K562 (cell line): ENCODE measurements at regions not wholly inside any gene's neighbourhood (a gene's known extent, or its start where the extent isn't known, plus 50 kb on each side); places are given as distances from the start of the nearest gene placed in this dataset.

Source experiments
- BCOR ChIP-seq: fragments of 450-650 bp; IDR thresholded peaks from 2 replicates; pipeline ENCODE4 v1.6.1; 2016
- CSDE1 ChIP-seq, 2 experiments: fragments of 450-650 bp; IDR thresholded peaks; 2 replicates each; pipeline ENCODE4 v1.6.1; 2016; ENCODE audit warnings: mild to moderate bottlenecking in 1 of 2
- ESRRB ChIP-seq: fragments of 250-450 bp; sonication (Bioruptor Pico); IDR thresholded peaks from 2 replicates; pipeline ENCODE4 v1.5.0; 2020; ENCODE audit warnings: mild to moderate bottlenecking, moderate library complexity, borderline replicate concordance
- FOXJ3 ChIP-seq: sonication (generic); formaldehyde crosslinking; IDR thresholded peaks from 2 replicates; pipeline ENCODE4 v1.4.0; 2020; ENCODE audit warnings: mild to moderate bottlenecking, missing genetic modification reagents
- HSF4 ChIP-seq: fragments of 250-450 bp; sonication (Bioruptor Pico); IDR thresholded peaks from 2 replicates; pipeline ENCODE4 v2.1.2; 2022; ENCODE audit warnings: mild to moderate bottlenecking, moderate library complexity, borderline replicate concordance
- ILK ChIP-seq: fragments of 450-650 bp; IDR thresholded peaks from 2 replicates; pipeline ENCODE4 v1.6.1; 2016; ENCODE audit warnings: missing genetic modification characterization, low read depth, mild to moderate bottlenecking, missing compliant biosample characterization, moderate library complexity, borderline replicate concordance
- MEF2A ChIP-seq: IDR thresholded peaks from 2 replicates; pipeline ENCODE4 v1.6.1; 2011; ENCODE audit warnings: low read depth, mild to moderate bottlenecking, low read length, moderate library complexity; ENCODE audit not compliant: control insufficient read depth
- MYBL2 ChIP-seq, 2 experiments: fragments of 450-650 bp in 1 of 2; sonication (generic) in 1 of 2; formaldehyde crosslinking in 1 of 2; IDR thresholded peaks; 2 replicates each; pipeline versions ENCODE4 v1.6.1 to v1.8.1; 2017 to 2022; ENCODE audit warnings: borderline replicate concordance in 1 of 2, inconsistent platforms in 1 of 2, low read depth in 1 of 2, mild to moderate bottlenecking in 1 of 2, missing genetic modification reagents in 1 of 2, moderate library complexity in 1 of 2
- NCOA2 ChIP-seq, 2 experiments: fragments of 450-650 bp; IDR thresholded peaks; 2 replicates each; pipeline ENCODE4 v1.6.1; 2018; ENCODE audit warnings: mild to moderate bottlenecking in 2 of 2, moderate library complexity in 1 of 2; ENCODE audit not compliant: partially characterized antibody in 2 of 2
- NUFIP1 ChIP-seq: fragments of 450-650 bp; IDR thresholded peaks from 2 replicates; pipeline ENCODE4 v1.6.1; 2018; ENCODE audit not compliant: partially characterized antibody
- RFX7 ChIP-seq: fragments of 250-450 bp; sonication (Bioruptor Pico); IDR thresholded peaks from 2 replicates; pipeline ENCODE4 v1.5.1; 2021; ENCODE audit warnings: mild to moderate bottlenecking
- XRCC3 ChIP-seq: fragments of 450-650 bp; IDR thresholded peaks from 2 replicates; pipeline ENCODE4 v1.6.1; 2017; ENCODE audit warnings: mild to moderate bottlenecking, moderate library complexity
- ZNF134 ChIP-seq: fragments of 250-450 bp; sonication (Bioruptor Pico); conservative IDR thresholded peaks from 2 replicates; pipeline ENCODE4 v1.4.0; 2020
- ZNF140 ChIP-seq: fragments of 250-450 bp; sonication (Bioruptor Pico); IDR thresholded peaks from 2 replicates; pipeline ENCODE4 v1.8.0; 2021; ENCODE audit warnings: moderate library complexity, mild to moderate bottlenecking, inconsistent platforms
- ZNF239 ChIP-seq: fragments of 250-450 bp; sonication (Bioruptor Pico); IDR thresholded peaks from 2 replicates; pipeline ENCODE4 v1.4.0; 2020; ENCODE audit warnings: mild to moderate bottlenecking
- ZNF507 ChIP-seq: conservative IDR thresholded peaks from 2 replicates; pipeline ENCODE4 v1.6.1; 2017; ENCODE audit warnings: missing genetic modification characterization, missing compliant biosample characterization
- ZNF76 ChIP-seq: fragments of 250-450 bp; sonication (Bioruptor Pico); IDR thresholded peaks from 2 replicates; pipeline ENCODE4 v1.4.0; 2020; ENCODE audit warnings: mild to moderate bottlenecking, moderate library complexity, borderline replicate concordance
- TF ChIP-seq, protein P1 (sequence below): sonication (generic); formaldehyde crosslinking; IDR thresholded peaks from 2 replicates; pipeline ENCODE4 v1.8.0; 2023; ENCODE audit warnings: missing genetic modification reagents, mild to moderate bottlenecking, borderline replicate concordance
- TF ChIP-seq, protein P2 (sequence below): fragments of 450-650 bp; IDR thresholded peaks from 2 replicates; pipeline ENCODE4 v1.6.1; 2016; ENCODE audit warnings: mild to moderate bottlenecking
- TF ChIP-seq, protein P3 (sequence below): fragments of 450-650 bp; IDR thresholded peaks from 2 replicates; pipeline ENCODE4 v1.6.1; 2016; ENCODE audit warnings: antibody characterized with exemption

DNA sequence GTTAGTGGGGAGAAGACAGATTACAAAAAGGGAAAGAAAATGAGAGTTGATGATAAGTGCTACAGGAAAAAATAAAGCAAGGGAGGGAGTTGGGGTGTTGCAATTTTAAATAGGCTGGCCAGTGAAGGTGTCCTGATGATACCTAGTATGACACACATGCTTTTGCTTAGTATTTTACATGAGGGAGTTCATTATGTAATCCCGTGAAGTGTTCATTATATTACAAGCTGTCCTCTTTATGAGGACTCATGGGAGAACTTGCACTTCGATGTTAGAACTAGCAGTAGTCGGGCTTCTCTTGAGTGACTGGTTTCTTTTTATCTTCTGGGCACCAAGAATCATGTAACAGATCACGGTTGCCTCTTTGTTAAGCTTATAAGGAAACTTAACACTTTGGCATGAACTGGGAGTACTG, 102.3 kb upstream of the MTPN start (continued):
- no peak for TF ChIP-seq MYBL2 (IDR thresholded peaks at IDR 0.05; ENCODE audit: low read depth)
- no peak for TF ChIP-seq MYBL2 (CRISPR knock-in tag; IDR thresholded peaks at IDR 0.05; ENCODE audit: borderline replicate concordance)
- TF ChIP-seq ZNF134 (CRISPR knock-in tag), result no peak
- no peak for TF ChIP-seq FOXJ3
- TF ChIP-seq NUFIP1, result no peak
- TF ChIP-seq MEF2A, result no peak
- TF ChIP-seq NCOA2 (IDR thresholded peaks at IDR 0.05; ENCODE audit: partially characterized antibody in 2 of 2), result no peak
- no peak for TF ChIP-seq ZNF140 (CRISPR knock-in tag)
- TF ChIP-seq, protein P1, sequence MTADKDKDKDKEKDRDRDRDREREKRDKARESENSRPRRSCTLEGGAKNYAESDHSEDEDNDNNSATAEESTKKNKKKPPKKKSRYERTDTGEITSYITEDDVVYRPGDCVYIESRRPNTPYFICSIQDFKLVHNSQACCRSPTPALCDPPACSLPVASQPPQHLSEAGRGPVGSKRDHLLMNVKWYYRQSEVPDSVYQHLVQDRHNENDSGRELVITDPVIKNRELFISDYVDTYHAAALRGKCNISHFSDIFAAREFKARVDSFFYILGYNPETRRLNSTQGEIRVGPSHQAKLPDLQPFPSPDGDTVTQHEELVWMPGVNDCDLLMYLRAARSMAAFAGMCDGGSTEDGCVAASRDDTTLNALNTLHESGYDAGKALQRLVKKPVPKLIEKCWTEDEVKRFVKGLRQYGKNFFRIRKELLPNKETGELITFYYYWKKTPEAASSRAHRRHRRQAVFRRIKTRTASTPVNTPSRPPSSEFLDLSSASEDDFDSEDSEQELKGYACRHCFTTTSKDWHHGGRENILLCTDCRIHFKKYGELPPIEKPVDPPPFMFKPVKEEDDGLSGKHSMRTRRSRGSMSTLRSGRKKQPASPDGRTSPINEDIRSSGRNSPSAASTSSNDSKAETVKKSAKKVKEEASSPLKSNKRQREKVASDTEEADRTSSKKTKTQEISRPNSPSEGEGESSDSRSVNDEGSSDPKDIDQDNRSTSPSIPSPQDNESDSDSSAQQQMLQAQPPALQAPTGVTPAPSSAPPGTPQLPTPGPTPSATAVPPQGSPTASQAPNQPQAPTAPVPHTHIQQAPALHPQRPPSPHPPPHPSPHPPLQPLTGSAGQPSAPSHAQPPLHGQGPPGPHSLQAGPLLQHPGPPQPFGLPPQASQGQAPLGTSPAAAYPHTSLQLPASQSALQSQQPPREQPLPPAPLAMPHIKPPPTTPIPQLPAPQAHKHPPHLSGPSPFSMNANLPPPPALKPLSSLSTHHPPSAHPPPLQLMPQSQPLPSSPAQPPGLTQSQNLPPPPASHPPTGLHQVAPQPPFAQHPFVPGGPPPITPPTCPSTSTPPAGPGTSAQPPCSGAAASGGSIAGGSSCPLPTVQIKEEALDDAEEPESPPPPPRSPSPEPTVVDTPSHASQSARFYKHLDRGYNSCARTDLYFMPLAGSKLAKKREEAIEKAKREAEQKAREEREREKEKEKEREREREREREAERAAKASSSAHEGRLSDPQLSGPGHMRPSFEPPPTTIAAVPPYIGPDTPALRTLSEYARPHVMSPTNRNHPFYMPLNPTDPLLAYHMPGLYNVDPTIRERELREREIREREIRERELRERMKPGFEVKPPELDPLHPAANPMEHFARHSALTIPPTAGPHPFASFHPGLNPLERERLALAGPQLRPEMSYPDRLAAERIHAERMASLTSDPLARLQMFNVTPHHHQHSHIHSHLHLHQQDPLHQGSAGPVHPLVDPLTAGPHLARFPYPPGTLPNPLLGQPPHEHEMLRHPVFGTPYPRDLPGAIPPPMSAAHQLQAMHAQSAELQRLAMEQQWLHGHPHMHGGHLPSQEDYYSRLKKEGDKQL, result no peak
- no peak for TF ChIP-seq ILK (tag)
- TF ChIP-seq, protein P2, sequence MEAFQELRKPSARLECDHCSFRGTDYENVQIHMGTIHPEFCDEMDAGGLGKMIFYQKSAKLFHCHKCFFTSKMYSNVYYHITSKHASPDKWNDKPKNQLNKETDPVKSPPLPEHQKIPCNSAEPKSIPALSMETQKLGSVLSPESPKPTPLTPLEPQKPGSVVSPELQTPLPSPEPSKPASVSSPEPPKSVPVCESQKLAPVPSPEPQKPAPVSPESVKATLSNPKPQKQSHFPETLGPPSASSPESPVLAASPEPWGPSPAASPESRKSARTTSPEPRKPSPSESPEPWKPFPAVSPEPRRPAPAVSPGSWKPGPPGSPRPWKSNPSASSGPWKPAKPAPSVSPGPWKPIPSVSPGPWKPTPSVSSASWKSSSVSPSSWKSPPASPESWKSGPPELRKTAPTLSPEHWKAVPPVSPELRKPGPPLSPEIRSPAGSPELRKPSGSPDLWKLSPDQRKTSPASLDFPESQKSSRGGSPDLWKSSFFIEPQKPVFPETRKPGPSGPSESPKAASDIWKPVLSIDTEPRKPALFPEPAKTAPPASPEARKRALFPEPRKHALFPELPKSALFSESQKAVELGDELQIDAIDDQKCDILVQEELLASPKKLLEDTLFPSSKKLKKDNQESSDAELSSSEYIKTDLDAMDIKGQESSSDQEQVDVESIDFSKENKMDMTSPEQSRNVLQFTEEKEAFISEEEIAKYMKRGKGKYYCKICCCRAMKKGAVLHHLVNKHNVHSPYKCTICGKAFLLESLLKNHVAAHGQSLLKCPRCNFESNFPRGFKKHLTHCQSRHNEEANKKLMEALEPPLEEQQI, result no peak
- no peak for TF ChIP-seq RFX7 (CRISPR knock-in tag)
- TF ChIP-seq ZNF507 (tag), result no peak
- no peak for TF ChIP-seq XRCC3
- no peak for TF ChIP-seq ZNF76 (CRISPR knock-in tag)
- TF ChIP-seq, protein P3, sequence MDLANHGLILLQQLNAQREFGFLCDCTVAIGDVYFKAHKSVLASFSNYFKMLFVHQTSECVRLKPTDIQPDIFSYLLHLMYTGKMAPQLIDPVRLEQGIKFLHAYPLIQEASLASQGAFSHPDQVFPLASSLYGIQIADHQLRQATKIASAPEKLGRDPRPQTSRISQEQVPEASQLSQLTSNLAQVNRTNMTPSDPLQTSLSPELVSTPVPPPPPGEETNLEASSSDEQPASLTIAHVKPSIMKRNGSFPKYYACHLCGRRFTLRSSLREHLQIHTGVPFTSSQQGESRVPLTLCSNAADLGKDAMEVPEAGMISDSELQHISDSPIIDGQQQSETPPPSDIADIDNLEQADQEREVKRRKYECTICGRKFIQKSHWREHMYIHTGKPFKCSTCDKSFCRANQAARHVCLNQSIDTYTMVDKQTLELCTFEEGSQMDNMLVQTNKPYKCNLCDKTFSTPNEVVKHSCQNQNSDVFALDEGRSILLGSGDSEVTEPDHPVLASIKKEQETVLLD, result 0 out of 2 replicates have a peak, but pooled peaks have one; percentile 51
- TF ChIP-seq CSDE1 (IDR thresholded peaks at IDR 0.05), result no peak
- TF ChIP-seq BCOR, result no peak
- no peak for TF ChIP-seq ESRRB (CRISPR knock-in tag)
- TF ChIP-seq ZNF239, result no peak
- TF ChIP-seq HSF4 (CRISPR knock-in tag), result no peak
